ENCODE measurements at regions not wholly inside any gene's neighbourhood (a gene's known extent, or its start where the extent isn't known, plus 50 kb on each side); places are given as distances from the start of the nearest gene placed in this dataset.

GRCh38 chr2:129431881-129432280 lies 547.6 kb upstream of the RAB6C start:
- DNase-seq (ENCODE audit: low spot score): no peak

GRCh38 chr2:129436809-129437208 lies 542.7 kb upstream of the RAB6C start:
- DNase-seq (ENCODE audit: low spot score): no peak

GRCh38 chr2:129437725-129438124 lies 541.7 kb upstream of the RAB6C start:
- no peak for DNase-seq (ENCODE audit: low spot score)

GRCh38 chr2:129438501-129439057 lies 540.9 kb upstream of the RAB6C start:
- DNase-seq (ENCODE audit: low spot score): no peak

- no peak for DNase-seq (ENCODE audit: low spot score)
Measured at GRCh38 chr2:129439406-129440302, 539.8 kb upstream of the RAB6C start.

- DNase-seq (ENCODE audit: low spot score): no peak
Measured at GRCh38 chr2:129441610-129442009, 537.9 kb upstream of the RAB6C start.

GRCh38 chr2:129443235-129443864 lies 536.1 kb upstream of the RAB6C start:
- DNase-seq (ENCODE audit: low spot score): peak; percentile 29

- DNase-seq (ENCODE audit: low spot score): peak; percentile 18
Measured at GRCh38 chr2:129443865-129444739, 535.4 kb upstream of the RAB6C start.

- no peak for DNase-seq (ENCODE audit: low spot score)
Measured at GRCh38 chr2:129444751-129445150, 534.7 kb upstream of the RAB6C start.

GRCh38 chr2:129456691-129457090 lies 522.8 kb upstream of the RAB6C start:
- DNase-seq (ENCODE audit: low spot score): no peak

GRCh38 chr2:129457277-129457818 lies 522.1 kb upstream of the RAB6C start:
- no peak for DNase-seq (ENCODE audit: low spot score)

GRCh38 chr2:129458006-129458405 lies 521.5 kb upstream of the RAB6C start:
- no peak for DNase-seq (ENCODE audit: low spot score)

GRCh38 chr2:129458436-129458835 lies 521.0 kb upstream of the RAB6C start:
- no peak for DNase-seq (ENCODE audit: low spot score)

- DNase-seq (ENCODE audit: low spot score): no peak
Measured at GRCh38 chr2:129459200-129459876, 520.1 kb upstream of the RAB6C start.

GRCh38 chr2:129459881-129460280 lies 519.6 kb upstream of the RAB6C start:
- DNase-seq (ENCODE audit: low spot score): no peak

GRCh38 chr2:129460299-129461198 lies 518.9 kb upstream of the RAB6C start:
- DNase-seq (ENCODE audit: low spot score): no peak

- DNase-seq (ENCODE audit: low spot score): no peak
Measured at GRCh38 chr2:129462349-129462748, 517.1 kb upstream of the RAB6C start.

- DNase-seq (ENCODE audit: low spot score): no peak
Measured at GRCh38 chr2:129462967-129463366, 516.5 kb upstream of the RAB6C start.

- no peak for DNase-seq (ENCODE audit: low spot score)
Measured at GRCh38 chr2:129464036-129464435, 515.4 kb upstream of the RAB6C start.

- DNase-seq (ENCODE audit: low spot score): no peak
Measured at GRCh38 chr2:129464631-129465030, 514.8 kb upstream of the RAB6C start.

Measured in putamen (tissue), 1 donor.